ENCODE measurements at regions not wholly inside any gene's neighbourhood (a gene's known extent, or its start where the extent isn't known, plus 50 kb on each side); places are given as distances from the start of the nearest gene placed in this dataset.
"Not testable (repeated sequence)": the region's sequence is repeated elsewhere in the genome, so short reads cannot be mapped to it uniquely, and the experiment has no call there.

- Histone ChIP-seq H3K4me3 (ENCODE audit: low read depth in 2 of 2, low read length in 1 of 2) (no peak overlapping the region), H3K9me2 (no peaks in the 10 kb centered on the region), H3K27me3 (ENCODE audit: insufficient read depth) (no peaks in the 10 kb centered on the region), H3K9me3 (peaks cover 11% of the 10 kb centered on the region), H3K27ac (ENCODE audit: low read depth in 2 of 2, low read length in 1 of 2) (no peak overlapping the region), H4K20me1 (ENCODE audit: insufficient read depth) (no peaks in the 10 kb centered on the region), H3K79me2 (ENCODE audit: insufficient read depth) (no peaks in the 10 kb centered on the region), H3K9ac (no peak overlapping the region), H3F3A (replicated peaks; ENCODE audit: insufficient read depth) (no peaks in the 10 kb centered on the region), H3K4me1 (ENCODE audit: control insufficient read depth in 1 of 2, insufficient read depth in 2 of 2, low read depth in 1 of 2, low read length in 1 of 2) (no peaks in the 10 kb centered on the region), H2AFZ (ENCODE audit: low read depth) (no peak overlapping the region), H3K4me2 (no peak overlapping the region), H3K36me3 (replicated peaks in 1 of 2; ENCODE audit: control insufficient read depth in 1 of 2, insufficient read depth in 2 of 2, low read length in 1 of 2) (no peaks in the 10 kb centered on the region)
- no peak for DNase-seq
- 18% methylated on average over 4 of the region's 4 CpGs for WGBS (ENCODE audit: low lambda C conversion rate)
- no peak for TF ChIP-seq POLR2AphosphoS5 (IDR thresholded peaks at IDR 0.05; ENCODE audit: low read depth, low read length)
- TF ChIP-seq CHD2 (IDR thresholded peaks at IDR 0.05; ENCODE audit: low read length, partially characterized antibody), result no peak
- no peak for TF ChIP-seq GABPA (IDR thresholded peaks at IDR 0.05; ENCODE audit: low read depth)
- TF ChIP-seq SIN3A (IDR thresholded peaks at IDR 0.05; ENCODE audit: borderline replicate concordance, low read depth, low read length), result no peak
- TF ChIP-seq PBX3 (IDR thresholded peaks at IDR 0.05), result no peak
- no peak for TF ChIP-seq RXRA (IDR thresholded peaks at IDR 0.05; ENCODE audit: borderline replicate concordance, low read depth)
- TF ChIP-seq TCF12 (IDR thresholded peaks at IDR 0.05), result no peak
- TF ChIP-seq GATA2 (CRISPR knock-in tag; IDR thresholded peaks at IDR 0.05), result no peak
- TF ChIP-seq EZH2phosphoT487 (IDR thresholded peaks at IDR 0.05; ENCODE audit: borderline replicate concordance, low read depth), result no peak
- TF ChIP-seq REST (IDR thresholded peaks at IDR 0.05; ENCODE audit: low read depth, low read length), result no peak
- TF ChIP-seq CTCF (IDR thresholded peaks at IDR 0.05), result no peak
- no peak for TF ChIP-seq ELF1 (IDR thresholded peaks at IDR 0.05)
- no peak for TF ChIP-seq MXI1 (IDR thresholded peaks at IDR 0.05; ENCODE audit: low read depth, low read length)
- no peak for TF ChIP-seq TAF1 (IDR thresholded peaks at IDR 0.05; ENCODE audit: borderline replicate concordance, low read depth, low read length)
- TF ChIP-seq NFIC (IDR thresholded peaks at IDR 0.05; ENCODE audit: borderline replicate concordance), result no peak
- no peak for TF ChIP-seq RAD21 (IDR thresholded peaks at IDR 0.05; ENCODE audit: low read length)
- TF ChIP-seq FOSL2 (IDR thresholded peaks at IDR 0.05; ENCODE audit: borderline replicate concordance, low read depth), result no peak
- no peak for TF ChIP-seq FOXM1 (IDR thresholded peaks at IDR 0.05; ENCODE audit: low read depth)
- ChIA-PET POLR2A (no interaction called here), CTCF (no interaction called here)
Observed at GRCh38 chr18:11343096-11343495, 193.7 kb upstream of the PIEZO2 start.

GRCh38 chr18:11342115-11342514 lies 192.7 kb upstream of the PIEZO2 start:
- DNase-seq; H4K20me1 ChIP-seq (ENCODE audit: insufficient read depth); H3K27me3 ChIP-seq (ENCODE audit: insufficient read depth); H3K4me1 ChIP-seq (ENCODE audit: control insufficient read depth in 1 of 2, insufficient read depth in 2 of 2, low read depth in 1 of 2, low read length in 1 of 2); H3K79me2 ChIP-seq (ENCODE audit: insufficient read depth); H2AFZ ChIP-seq (ENCODE audit: low read depth); H3K9ac ChIP-seq; H3K36me3 ChIP-seq (replicated peaks in 1 of 2; ENCODE audit: control insufficient read depth in 1 of 2, insufficient read depth in 2 of 2, low read length in 1 of 2); H3K9me3 ChIP-seq; H3K4me2 ChIP-seq; POLR2A ChIA-PET; H3K27ac ChIP-seq (ENCODE audit: low read depth in 2 of 2, low read length in 1 of 2); H3K9me2 ChIP-seq; H3K4me3 ChIP-seq (ENCODE audit: low read depth in 2 of 2, low read length in 1 of 2); H3F3A ChIP-seq (replicated peaks; ENCODE audit: insufficient read depth): not testable (repeated sequence)
- 25% methylated on average over 5 of the region's 5 CpGs for WGBS (ENCODE audit: low lambda C conversion rate)
- CTCF ChIA-PET, result interaction anchor here (1.5 kb wide), 1 partner anchor 31 kb away, joined by 6 read pairs; no protein-coding TSS in a partner anchor
